Smooth muscle cell (in vitro differentiated cells): ENCODE measurements at regions not wholly inside any gene's neighbourhood (a gene's known extent, or its start where the extent isn't known, plus 50 kb on each side); places are given as distances from the start of the nearest gene placed in this dataset.

Experiments
- DNase-seq: peaks from one replicate; lab custom pipeline; 2025; ENCODE audit not compliant: unreplicated experiment; lab: John Stamatoyannopoulos, UW
- H2AFZ ChIP-seq: fragments of 200-600 bp; sonication (generic); 2 replicates; pipeline ENCODE4 v1.6.0; 2016; ENCODE audit warnings: antibody characterized with exemption, low read depth, mild to moderate bottlenecking
- H3F3A ChIP-seq: fragments of 200-600 bp; sonication (generic); 2 replicates; pipeline ENCODE4 v1.6.0; 2017; ENCODE audit warnings: antibody characterized with exemption, low read depth
- H3K27ac ChIP-seq: fragments of 200-600 bp; sonication (generic); 2 replicates; pipeline ENCODE4 v1.5.1; 2016; ENCODE audit warnings: low read depth, mild to moderate bottlenecking
- H3K27me3 ChIP-seq: fragments of 200-600 bp; sonication (generic); 2 replicates; pipeline ENCODE4 v1.6.1; 2016; ENCODE audit warnings: low read depth, mild to moderate bottlenecking
- H3K36me3 ChIP-seq: fragments of 200-600 bp; sonication (generic); 2 replicates; pipeline ENCODE4 v1.5.1; 2016; ENCODE audit warnings: low read depth
- H3K4me1 ChIP-seq: fragments of 200-600 bp; sonication (generic); 2 replicates; pipeline ENCODE4 v1.5.1; 2016; ENCODE audit warnings: low read depth
- H3K4me2 ChIP-seq: fragments of 200-600 bp; sonication (generic); 2 replicates; pipeline ENCODE4 v1.6.0; 2016; ENCODE audit warnings: mild to moderate bottlenecking
- H3K4me3 ChIP-seq: fragments of 200-600 bp; sonication (generic); 2 replicates; pipeline ENCODE4 v1.5.1; 2016; ENCODE audit warnings: mild to moderate bottlenecking
- H3K79me2 ChIP-seq: fragments of 200-600 bp; sonication (generic); 2 replicates; pipeline ENCODE4 v1.6.0; 2016; ENCODE audit warnings: low read depth, mild to moderate bottlenecking
- H3K9ac ChIP-seq: fragments of 200-600 bp; sonication (generic); 2 replicates; pipeline ENCODE4 v1.6.0; 2016; ENCODE audit warnings: low read depth
- H3K9me3 ChIP-seq: fragments of 200-600 bp; sonication (generic); replicated peaks from 2 replicates; pipeline ENCODE4 v1.5.1; 2016; ENCODE audit warnings: low read depth
- H4K20me1 ChIP-seq: fragments of 200-600 bp; sonication (generic); 2 replicates; pipeline ENCODE4 v1.6.0; 2016; ENCODE audit warnings: low read depth
- CTCF ChIP-seq: fragments of 200-600 bp; sonication (generic); IDR thresholded peaks from 2 replicates; pipeline ENCODE4 v1.5.1; 2017; ENCODE audit warnings: borderline replicate concordance, mild to moderate bottlenecking, antibody characterized with exemption; ENCODE audit not compliant: insufficient read depth, poor library complexity, severe bottlenecking
- WGBS: methylation state at CpG from one replicate; pipeline ENCODE4 v1.1.7; 2016; ENCODE audit warnings: low lambda C conversion rate; 5-methylcytosine and 5-hydroxymethylcytosine counted together

GRCh38 chr3:19738846-19739245 lies 195.2 kb downstream of the EFHB start:
- no peaks in the 10 kb centered on the region for H3K4me1 ChIP-seq
- H4K20me1 ChIP-seq, result no peaks in the 10 kb centered on the region
- no peaks in the 10 kb centered on the region for H3K27me3 ChIP-seq
- H3K27ac ChIP-seq, result peak overlapping the region; percentile 40
- H3K9ac ChIP-seq, result no peak overlapping the region
- WGBS, result 7% methylated on average over 1 of the region's 1 CpG
- no peak for DNase-seq
- no peak for TF ChIP-seq CTCF
- no peaks in the 10 kb centered on the region for H3K79me2 ChIP-seq
- no peaks in the 10 kb centered on the region for H3K9me3 ChIP-seq
- no peaks in the 10 kb centered on the region for H3K36me3 ChIP-seq
- H3K4me2 ChIP-seq, result peak overlapping the region; percentile 18
- H3F3A ChIP-seq, result peaks cover 11% of the 10 kb centered on the region
- no peak overlapping the region for H3K4me3 ChIP-seq
- no peak overlapping the region for H2AFZ ChIP-seq

GRCh38 chr3:19735111-19735510 lies 198.9 kb downstream of the EFHB start:
- no peaks in the 10 kb centered on the region for H3K79me2 ChIP-seq
- no peaks in the 10 kb centered on the region for H3K4me1 ChIP-seq
- no peaks in the 10 kb centered on the region for H3K36me3 ChIP-seq
- no peak overlapping the region for H3K4me2 ChIP-seq
- H4K20me1 ChIP-seq, result no peaks in the 10 kb centered on the region
- DNase-seq, result no peak
- no peak overlapping the region for H3K27ac ChIP-seq
- H3K4me3 ChIP-seq, result no peak overlapping the region
- H3K9me3 ChIP-seq, result no peaks in the 10 kb centered on the region
- no peak for TF ChIP-seq CTCF
- no peak overlapping the region for H2AFZ ChIP-seq
- no peak overlapping the region for H3K9ac ChIP-seq
- WGBS, result 80% methylated on average over 3 of the region's 3 CpGs
- H3F3A ChIP-seq, result peaks cover 8% of the 10 kb centered on the region
- no peaks in the 10 kb centered on the region for H3K27me3 ChIP-seq

GRCh38 chr3:19734453-19734852 lies 199.6 kb downstream of the EFHB start:
- Histone ChIP-seq H3K9ac (no peak overlapping the region), H3F3A (peaks cover 6% of the 10 kb centered on the region), H3K9me3 (no peaks in the 10 kb centered on the region), H3K27me3 (no peaks in the 10 kb centered on the region), H3K79me2 (no peaks in the 10 kb centered on the region), H3K4me1 (no peaks in the 10 kb centered on the region), H3K36me3 (no peaks in the 10 kb centered on the region), H3K4me2 (no peak overlapping the region), H3K27ac (no peak overlapping the region), H2AFZ (no peak overlapping the region), H4K20me1 (no peaks in the 10 kb centered on the region), H3K4me3 (no peak overlapping the region)
- 91% methylated on average over 6 of the region's 6 CpGs for WGBS
- no peak for TF ChIP-seq CTCF
- no peak for DNase-seq

- no peaks in the 10 kb centered on the region for H3F3A ChIP-seq
- no peak overlapping the region for H3K4me3 ChIP-seq
- H3K36me3 ChIP-seq, result no peaks in the 10 kb centered on the region
- no peaks in the 10 kb centered on the region for H3K27me3 ChIP-seq
- WGBS, result 69% methylated on average over 3 of the region's 3 CpGs
- DNase-seq, result no peak
- no peaks in the 10 kb centered on the region for H3K79me2 ChIP-seq
- no peaks in the 10 kb centered on the region for H3K9me3 ChIP-seq
- no peak overlapping the region for H3K27ac ChIP-seq
- H3K4me2 ChIP-seq, result no peak overlapping the region
- no peak overlapping the region for H2AFZ ChIP-seq
- H3K9ac ChIP-seq, result no peak overlapping the region
- no peaks in the 10 kb centered on the region for H3K4me1 ChIP-seq
- no peaks in the 10 kb centered on the region for H4K20me1 ChIP-seq
- TF ChIP-seq CTCF, result no peak
Observed at GRCh38 chr3:19725000-19725399, 209.0 kb downstream of the EFHB start.
